Skin of body (tissue), 1 donor: ENCODE measurements at regions not wholly inside any gene's neighbourhood (a gene's known extent, or its start where the extent isn't known, plus 50 kb on each side); places are given as distances from the start of the nearest gene placed in this dataset.
"Not testable (repeated sequence)": the region's sequence is repeated elsewhere in the genome, so short reads cannot be mapped to it uniquely, and the experiment has no call there.

Experiments used
- DNase-seq: peaks from one replicate; lab custom pipeline; 2025; lab: John Stamatoyannopoulos, UW

DNA sequence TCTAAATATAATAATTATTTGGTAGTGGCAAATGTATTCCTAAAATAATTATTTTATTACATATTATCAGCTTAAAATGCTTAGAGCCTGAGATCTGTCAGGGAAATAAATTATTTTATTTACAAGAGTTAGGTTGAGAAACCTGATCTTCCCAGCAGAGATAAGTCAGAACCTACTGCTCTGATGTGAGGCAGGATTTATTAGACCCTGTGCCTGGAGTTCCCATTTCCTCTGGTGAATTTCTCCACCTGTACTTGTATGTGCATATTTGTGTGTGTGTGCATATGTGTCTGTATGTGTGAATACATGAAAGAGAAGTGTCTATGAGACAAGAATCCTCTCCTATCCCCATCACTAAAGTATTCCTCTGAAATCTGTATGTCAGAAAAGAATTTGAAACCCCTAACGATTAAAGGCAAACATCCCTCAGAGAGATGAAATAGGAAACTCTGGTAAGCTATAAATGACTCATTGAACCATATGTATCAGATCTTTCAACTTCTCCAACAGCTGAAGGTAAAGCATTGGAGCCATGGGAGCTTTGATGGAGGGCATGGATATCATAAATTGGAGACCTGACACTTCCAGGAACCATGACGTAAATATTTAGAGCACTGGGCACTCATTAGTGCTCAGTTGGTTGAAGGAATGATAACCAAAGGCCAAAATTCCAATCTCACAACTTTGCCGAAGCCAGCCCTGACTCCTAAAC is 190.9 kb downstream of the XPNPEP1 start:
- no peak for DNase-seq

DNA sequence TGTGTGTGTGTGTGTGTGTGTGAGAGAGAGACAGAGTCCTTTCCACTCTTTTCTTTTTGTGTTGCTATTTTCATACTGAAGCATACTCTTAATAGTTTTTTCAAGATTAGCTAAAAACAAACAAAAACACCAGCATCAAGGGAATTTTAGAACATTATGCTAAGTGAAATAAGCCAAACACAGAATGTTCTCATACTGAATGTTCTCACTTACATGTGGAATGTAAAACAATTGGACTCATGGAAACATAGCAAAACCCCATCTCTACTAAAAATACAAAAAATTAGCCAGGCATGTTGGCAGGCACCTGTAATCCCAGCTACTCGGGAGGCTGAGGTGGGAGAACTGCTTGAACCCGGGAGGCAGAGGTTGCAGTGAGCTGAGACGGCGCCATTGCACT is 193.4 kb downstream of the XPNPEP1 start:
- DNase-seq = not testable (repeated sequence)

DNA sequence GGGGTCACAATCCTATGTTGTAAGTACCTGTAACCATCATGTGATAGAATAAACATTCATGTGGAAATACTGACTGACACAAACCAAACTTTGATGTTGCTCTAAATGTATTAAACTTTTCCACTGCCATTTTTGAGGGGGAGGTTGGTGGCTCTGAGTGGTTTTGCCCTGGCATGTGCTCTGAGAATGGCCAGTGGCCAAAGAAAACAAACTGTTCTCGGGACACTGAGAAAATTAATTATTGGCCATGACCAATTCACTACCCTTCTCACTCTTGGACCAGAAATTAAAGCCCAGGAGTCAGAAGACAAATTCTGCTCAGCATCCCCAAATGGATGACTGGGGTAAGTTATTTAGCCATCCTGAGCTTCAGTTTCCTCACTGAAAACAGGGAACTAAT is 195.9 kb downstream of the XPNPEP1 start:
- DNase-seq = no peak

DNA sequence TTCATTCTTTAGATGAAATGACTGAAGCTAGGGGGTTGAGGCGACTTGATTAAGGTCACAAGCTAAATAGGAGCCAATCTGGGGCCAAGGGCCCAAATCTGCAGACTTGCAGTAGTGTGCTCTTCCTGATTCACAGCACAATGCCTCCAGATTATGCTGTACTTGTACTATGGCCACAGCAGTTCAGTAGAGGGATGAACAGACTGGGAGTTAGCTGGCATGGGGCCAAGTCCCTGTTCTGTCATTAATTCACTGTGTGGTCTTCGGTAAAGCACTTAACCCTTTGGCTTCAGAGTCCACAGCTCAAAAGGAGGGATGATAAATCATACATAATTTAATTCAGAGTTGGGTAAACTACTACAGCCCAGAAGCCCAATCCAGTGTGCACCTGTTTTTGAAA is 196.8 kb downstream of the XPNPEP1 start:
- no peak for DNase-seq

DNA sequence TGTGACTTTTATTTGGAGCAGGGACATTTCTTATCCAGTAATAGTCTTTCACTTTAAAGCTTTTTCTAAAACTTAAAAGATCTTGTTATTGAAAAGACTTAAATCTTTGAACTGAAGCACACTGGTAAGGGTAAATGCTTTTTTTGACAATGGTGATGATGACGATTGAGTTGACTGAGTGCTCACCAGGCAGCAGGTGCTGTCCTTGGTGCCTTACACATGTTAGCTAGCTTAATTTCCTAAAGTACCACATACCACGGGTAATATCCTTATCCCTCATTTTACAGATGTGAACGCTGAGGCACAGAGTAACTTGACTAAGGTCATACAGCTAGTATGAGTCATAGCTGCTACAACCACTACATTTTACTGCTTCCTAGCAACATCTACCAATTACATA is 200.0 kb downstream of the XPNPEP1 start:
- no peak for DNase-seq

DNA sequence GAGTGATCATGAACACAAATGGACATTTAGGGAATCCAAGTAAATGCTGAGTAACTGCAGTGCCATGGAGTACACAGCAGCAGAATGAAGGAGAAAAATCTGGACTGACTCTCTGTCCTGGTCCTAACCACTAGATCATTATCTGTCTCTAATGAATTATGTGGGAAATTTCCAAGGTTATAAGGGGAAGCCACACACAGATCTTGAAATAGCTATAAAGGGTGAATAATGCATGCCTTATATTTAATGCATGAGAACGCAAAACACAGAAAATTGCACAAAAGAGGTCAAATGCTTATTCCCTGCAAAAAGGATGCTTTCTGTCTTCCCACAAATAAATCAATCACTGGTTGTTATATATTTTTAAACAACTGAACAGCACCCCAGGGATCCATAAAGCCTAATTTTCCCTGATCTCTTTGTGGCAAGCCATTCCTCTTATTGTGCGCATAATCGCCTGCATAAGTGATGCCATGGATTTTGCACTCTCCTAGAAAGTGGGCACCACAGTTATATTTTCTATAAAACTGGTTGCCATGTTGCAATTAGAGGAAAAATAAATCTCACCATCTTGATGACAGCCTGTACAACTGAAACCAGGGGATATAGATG is 201.8 kb downstream of the XPNPEP1 start:
- peak; percentile 5 for DNase-seq

DNA sequence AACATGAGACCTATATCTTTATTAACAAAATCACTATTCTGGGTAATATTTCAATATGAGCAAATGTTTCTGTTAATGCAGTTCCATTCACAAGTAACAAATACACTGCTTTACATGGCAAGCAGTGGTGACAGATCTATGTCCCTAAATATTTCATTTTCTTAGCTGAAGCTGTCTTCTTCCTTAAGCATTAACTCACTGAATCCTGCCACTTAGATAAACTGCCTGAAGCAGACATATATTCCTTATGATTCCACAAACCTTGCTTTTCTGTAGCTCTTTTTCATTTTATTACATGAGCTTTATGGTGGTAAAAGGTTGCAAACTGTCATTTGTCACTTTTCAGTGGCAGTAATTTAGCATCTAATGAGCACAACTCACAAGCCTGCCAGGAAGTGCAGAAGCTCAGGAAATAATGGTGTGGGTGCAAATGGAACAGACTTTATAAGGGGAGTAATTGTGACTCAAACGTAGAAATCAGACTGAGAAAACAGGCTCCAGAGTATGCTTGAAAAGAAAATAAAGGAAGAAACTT is 217.2 kb downstream of the XPNPEP1 start:
- no peak for DNase-seq

DNA sequence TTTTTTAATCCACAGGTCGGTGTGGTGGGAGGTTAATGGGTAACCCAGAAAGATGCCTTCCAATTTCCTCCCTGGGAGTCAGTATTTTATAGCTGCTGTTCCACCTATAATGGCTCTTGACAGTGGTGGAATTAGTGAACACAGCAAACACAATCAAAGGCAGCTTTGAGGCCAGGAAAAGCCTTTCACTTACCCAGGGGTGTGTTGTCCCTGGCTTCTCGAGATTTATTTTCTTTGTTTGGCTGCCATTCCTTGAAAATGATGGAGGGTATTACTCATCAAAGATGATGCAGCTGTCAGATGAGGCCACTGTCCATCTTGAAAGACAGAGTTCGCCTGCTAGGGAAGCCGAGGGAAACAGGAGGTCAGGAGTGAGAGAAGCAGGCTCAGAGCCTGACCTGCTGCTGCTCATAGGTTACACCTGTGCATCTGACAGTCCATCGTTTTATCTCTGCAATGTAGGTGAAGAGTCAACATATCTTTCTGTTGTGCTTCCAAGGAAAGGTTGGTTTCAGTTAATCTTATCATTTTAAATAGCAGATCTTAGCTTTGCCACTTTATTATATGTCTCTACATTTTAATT is 221.6 kb downstream of the XPNPEP1 start:
- no peak for DNase-seq

DNA sequence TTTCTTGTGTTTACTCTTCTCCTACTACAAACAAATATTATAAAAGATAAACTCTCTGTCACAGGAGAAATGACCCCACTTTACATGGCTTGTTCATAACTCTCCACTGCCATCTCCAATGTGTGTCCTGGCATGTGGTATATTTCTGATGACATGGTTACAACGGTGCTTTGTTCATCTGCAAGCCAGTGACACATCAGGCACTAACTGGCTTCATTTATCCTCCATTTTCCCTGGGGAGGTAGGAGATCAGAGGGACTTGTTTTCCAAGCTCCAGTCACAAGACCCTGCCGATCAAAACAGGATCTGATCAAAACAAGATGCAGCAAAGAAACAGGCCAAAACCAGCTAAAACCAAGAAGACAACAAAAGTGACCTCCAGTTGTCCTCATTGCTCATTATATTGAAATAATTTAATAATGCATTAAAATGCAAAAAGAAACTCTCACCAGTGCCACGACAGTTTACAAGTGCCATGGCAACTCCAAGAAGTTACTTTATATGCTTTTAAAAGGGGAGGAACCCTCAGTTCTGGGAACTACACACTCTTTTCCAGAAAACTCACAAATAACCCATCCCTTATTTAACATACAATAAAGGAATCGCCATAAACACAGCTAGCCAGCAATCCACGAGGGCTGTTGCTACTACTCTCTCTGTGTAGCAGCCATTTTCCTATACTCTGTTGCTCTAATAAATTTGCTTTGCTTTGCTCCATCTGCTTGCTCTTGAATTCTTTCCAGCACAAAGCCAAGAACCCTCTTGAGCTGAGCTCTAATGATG is 224.2 kb downstream of the XPNPEP1 start:
- no peak for DNase-seq

DNA sequence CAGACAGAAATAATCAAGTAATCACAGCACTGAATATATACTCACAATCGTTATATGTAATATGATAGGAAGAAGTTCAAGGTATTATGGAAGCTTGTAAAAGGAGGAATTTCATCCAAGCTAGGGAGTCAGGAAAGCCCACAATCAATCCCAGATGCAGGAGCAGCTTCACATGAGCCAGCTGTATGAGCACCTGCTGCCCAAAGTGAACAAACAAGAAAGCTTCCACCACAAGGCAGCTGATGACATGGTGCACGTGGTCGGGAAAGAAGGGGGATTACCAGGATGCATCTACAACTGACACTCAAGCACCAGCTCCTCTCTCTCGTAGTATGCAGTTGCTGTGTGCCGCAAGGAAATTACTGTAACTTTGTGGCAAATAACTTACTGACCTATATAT is 225.2 kb downstream of the XPNPEP1 start:
- no peak for DNase-seq

DNA sequence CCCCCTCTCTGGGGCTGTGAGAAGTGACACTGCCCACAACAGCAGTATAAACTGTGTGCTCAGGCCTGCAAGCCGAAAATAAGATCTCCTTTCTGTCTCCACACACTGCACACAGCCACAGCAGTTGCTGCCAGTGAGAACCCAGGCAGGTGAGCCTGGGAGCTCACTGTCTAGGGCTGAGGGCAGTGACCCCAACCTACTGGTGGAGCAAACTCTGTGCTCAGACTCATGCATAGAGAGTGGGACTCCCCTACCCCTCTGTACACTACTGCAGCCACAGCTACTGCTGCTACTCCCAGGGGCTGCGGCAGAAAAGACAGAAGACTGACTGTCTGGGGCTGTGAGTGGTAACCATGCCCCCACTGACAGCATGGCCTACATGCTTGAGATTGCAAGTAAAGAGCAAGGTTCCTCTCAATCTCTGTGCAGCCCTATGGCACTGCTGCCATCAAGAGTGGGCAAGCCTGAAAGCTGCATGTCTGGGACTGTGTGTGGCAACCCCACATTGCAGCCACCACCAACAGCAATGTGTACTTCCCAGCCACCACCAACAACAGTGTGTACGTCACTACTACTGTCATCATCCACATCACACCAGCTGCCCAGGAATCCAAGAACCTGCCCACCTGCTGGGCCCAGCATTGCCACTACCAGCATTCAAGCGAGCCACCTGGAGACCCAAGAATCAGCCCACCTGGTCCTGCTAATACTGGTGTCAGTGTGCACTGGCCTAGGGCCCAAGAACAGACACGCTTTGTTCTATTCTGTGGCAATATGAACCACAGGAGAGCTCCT is 226.1 kb downstream of the XPNPEP1 start:
- no peak for DNase-seq

DNA sequence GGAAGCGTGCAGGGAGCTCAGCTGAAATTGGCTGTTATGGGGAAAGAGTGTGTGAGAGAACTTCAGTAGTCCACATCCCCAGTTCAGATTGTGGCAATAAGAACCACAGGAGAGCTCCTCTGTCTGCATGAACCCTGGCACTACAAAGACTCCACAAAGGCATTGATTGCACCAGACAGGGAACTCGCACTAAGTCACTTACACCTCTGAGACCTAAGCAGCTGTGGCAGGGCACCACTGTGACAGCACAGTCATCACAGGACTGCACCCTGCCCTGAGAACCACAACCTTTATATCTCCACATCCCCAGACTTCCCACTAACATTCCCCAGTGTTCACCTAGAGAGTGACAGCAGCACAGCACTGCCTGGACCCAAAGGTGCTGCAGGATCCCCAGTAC is 226.8 kb downstream of the XPNPEP1 start:
- DNase-seq = no peak

DNA sequence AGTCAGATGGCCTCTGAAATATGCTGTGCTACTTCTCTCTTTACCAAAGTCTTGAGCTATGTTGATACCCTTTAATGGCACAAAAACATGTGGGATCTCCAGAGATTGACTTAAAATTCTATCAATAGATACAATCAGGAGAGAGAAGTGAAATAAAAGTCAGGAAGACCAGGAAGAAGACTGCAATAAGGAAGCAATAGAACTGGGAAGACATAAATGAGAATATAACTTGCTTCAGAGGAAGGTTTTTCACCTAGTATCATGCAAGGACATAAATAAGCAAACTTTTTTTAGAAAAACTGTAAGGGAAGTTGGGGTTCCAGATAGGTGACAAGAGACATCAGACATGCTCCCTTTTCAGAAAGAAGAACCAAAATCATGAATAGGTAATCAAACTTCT is 227.3 kb downstream of the XPNPEP1 start:
- no peak for DNase-seq

DNA sequence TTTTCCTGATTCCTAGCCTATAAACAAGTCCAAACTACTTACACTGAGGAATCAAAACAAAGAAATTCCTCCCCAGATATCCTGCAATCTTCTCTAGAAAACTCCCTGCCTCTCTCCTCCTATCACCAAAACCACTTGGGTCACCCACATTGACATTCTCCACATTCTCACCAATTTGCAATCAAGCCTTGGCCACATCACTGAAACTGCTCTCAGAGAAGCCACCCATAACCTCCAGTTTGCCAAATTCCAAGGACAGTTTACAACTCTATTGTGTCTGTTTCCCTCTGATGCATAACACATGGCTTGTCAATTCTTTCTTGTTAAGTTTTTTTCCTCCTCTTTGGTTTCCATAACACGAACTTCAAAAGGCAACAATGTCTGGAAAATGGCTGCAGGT is 233.5 kb downstream of the XPNPEP1 start:
- DNase-seq = no peak

DNA sequence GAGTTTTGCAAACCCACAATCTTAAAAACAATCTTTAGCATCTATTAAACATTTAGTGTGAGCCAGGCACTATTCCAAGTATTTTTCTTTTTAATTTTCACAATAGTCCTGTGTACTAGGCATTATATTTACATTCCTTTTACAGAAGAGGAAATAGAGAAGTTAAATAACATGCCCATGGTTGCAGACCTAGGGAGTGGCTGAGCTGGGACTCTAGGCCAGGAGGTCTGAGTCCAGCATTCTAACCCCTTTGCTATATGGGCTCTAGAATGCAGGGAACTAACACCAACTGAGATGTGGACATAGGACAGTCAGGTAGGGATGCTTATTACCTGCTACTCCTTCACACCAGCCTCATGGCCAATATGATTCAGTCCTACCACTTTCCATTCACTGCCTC is 243.8 kb downstream of the XPNPEP1 start:
- DNase-seq = no peak

DNA sequence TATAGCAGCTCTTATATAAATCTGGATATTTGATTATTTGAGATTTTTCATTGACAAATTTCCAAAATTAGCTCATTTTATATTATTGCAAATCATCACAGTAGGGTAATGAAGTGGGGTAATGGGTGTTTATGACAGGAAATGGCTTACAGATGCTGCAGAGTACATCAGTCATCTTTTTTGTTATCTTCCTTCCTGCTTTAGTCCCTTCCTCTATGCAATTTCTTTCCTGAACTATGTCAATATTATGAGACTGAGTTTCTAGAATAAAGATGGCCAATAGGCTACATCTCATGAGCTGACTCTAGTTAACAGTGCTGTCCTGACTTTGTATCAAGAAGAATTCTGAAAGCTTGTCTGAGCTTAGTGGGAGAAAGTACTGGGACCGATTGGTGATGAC is 244.5 kb downstream of the XPNPEP1 start:
- DNase-seq = no peak

DNA sequence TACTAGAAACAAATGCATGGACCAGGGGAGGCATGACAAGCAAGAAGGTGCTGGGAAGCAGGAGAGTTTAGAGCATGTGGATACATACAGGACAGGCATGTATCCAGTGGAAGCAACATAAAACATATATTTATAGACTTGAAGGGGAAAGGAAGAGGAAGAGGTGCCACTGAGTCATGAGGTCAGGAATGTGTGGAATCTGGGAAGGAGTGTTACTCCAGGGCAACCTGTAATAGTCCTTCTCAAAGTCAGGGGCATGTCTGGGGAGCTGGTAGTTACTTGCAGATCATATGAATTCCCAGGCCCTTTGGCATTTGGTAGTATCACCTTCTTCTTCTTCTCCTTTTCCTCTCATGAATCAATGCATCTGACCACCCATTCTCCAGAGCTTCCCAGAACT is 246.6 kb downstream of the XPNPEP1 start:
- no peak for DNase-seq

DNA sequence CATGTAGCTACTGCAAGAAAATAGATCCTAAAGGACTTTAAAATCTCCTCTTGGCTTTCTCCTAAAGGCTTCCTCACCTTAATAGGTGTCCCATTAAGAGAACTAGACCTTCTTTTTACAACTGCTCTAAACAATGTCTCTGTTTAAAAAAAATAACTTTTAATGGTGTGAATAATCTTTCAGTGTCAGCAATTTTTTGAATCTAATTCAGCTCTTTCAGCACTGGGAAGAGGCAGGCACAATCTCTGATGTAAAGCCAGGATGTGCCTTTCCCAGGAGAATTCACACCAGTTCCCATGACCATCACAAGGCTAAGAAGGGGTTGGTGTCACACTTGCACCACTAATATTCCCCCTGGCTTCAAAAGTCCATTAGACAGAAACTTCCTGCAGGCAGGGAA is 254.6 kb downstream of the XPNPEP1 start:
- DNase-seq = no peak

DNA sequence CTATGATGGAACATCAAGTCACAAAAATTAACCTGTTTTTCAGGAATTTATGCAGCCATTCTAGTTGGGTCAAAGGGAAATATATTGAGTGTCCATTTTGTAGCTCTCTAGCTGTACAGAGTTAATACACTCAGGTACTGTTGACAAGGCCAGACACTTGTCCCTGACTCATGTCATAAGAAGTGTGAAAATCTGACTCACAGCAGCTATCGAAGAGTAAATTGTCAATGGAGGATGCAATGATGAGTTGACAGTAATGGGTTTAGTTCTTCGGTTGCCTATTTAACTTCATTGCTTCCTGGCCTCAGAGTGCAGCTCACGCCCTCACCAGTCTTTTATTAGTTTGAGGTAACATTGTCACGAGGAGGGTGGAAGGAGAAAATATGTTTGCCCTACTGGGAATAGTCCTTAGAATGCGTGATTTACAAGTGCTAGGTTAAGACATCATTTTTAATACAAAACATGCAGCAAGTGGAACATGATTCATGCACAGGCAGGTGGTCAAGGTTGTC is 255.1 kb downstream of the XPNPEP1 start:
- DNase-seq = no peak

DNA sequence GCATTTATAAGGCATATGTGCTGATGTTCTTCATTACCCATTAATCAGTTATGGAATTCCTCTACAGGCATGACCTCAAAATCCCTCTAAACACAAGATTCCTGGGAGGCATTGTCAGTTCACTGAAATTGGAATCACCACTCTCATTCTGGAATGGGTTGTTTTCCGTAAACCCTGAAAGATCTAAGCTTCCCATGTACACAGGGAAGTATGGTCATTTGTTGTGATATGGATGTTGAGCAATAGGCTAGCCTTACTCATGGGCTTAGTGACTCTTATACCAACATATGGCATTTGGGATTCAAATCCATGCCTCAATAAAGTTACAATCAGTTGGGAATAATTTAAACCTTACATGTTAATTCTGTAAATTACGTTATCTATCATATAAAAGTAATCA is 258.0 kb downstream of the XPNPEP1 start:
- no peak for DNase-seq

DNA sequence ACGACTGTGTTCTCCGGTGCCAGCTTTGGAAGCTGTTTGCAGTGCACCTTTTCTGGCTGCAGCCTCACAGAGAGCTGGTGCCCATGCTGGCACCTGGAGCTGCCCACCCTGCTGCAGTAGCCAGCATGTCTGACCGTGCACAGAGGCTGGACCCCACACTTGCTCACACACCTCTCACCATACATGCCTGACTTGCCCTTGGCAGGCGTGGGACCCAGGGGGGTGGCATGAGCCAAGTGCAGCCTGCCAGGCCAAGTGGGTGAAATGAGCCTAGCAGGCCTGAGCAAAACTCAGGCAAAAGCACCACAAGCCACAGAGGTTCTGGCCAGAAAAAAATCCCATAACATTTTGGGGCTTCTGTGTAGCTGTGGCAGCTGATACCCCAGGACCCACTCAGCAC is 258.8 kb downstream of the XPNPEP1 start:
- DNase-seq = no peak
